ENCODE measurements at regions not wholly inside any gene's neighbourhood (a gene's known extent, or its start where the extent isn't known, plus 50 kb on each side); places are given as distances from the start of the nearest gene placed in this dataset.

- DNase-seq: no peak
These were observed 103.1 kb upstream of the TEX13D start for GRCh38 chrX:124229374-124229773.

GRCh38 chrX:124230655-124231450 is 101.6 kb upstream of the TEX13D start:
- DNase-seq: no peak
- Histone ChIP-seq H3K27ac (ENCODE audit: low read length) (no peak overlapping the region), H3K4me1 (ENCODE audit: low read length) (no peaks in the 10 kb centered on the region), H3K79me2 (ENCODE audit: low read length) (no peaks in the 10 kb centered on the region), H4K20me1 (ENCODE audit: insufficient read depth, low read depth, low read length) (no peaks in the 10 kb centered on the region), H3K9me3 (ENCODE audit: low read length) (no peaks in the 10 kb centered on the region), H3K27me3 (ENCODE audit: low read length) (no peaks in the 10 kb centered on the region), H3K36me3 (ENCODE audit: insufficient read depth, low read length) (no peaks in the 10 kb centered on the region), H3K4me2 (ENCODE audit: low read depth, low read length, poor library complexity, severe bottlenecking) (no peak overlapping the region), H3K9me2 (replicated peaks; ENCODE audit: insufficient read depth, low read length) (no peaks in the 10 kb centered on the region), H2AFZ (ENCODE audit: low read length) (no peak overlapping the region), H3K9ac (ENCODE audit: low read length) (no peak overlapping the region), H3K4me3 (ENCODE audit: low read length) (no peak overlapping the region)

More at GRCh38 chrX:124229374-124229773, 103.1 kb upstream of the TEX13D start:
- Histone ChIP-seq H3K4me1 (ENCODE audit: low read length) (no peaks in the 10 kb centered on the region), H4K20me1 (ENCODE audit: insufficient read depth, low read depth, low read length) (no peaks in the 10 kb centered on the region), H3K4me3 (ENCODE audit: low read length) (no peak overlapping the region), H3K79me2 (ENCODE audit: low read length) (no peaks in the 10 kb centered on the region), H3K36me3 (ENCODE audit: insufficient read depth, low read length) (no peaks in the 10 kb centered on the region), H3K9me2 (replicated peaks; ENCODE audit: insufficient read depth, low read length) (no peaks in the 10 kb centered on the region), H2AFZ (ENCODE audit: low read length) (no peak overlapping the region), H3K9me3 (ENCODE audit: low read length) (no peaks in the 10 kb centered on the region), H3K27ac (ENCODE audit: low read length) (no peak overlapping the region), H3K9ac (ENCODE audit: low read length) (no peak overlapping the region), H3K27me3 (ENCODE audit: low read length) (no peaks in the 10 kb centered on the region), H3K4me2 (ENCODE audit: low read depth, low read length, poor library complexity, severe bottlenecking) (no peak overlapping the region)

GRCh38 chrX:124231451-124231759 is 101.1 kb upstream of the TEX13D start:
- Histone ChIP-seq H3K9me3 (ENCODE audit: low read length) (no peaks in the 10 kb centered on the region), H3K4me3 (ENCODE audit: low read length) (no peak overlapping the region), H3K36me3 (ENCODE audit: insufficient read depth, low read length) (no peaks in the 10 kb centered on the region), H3K27ac (ENCODE audit: low read length) (no peak overlapping the region), H3K9ac (ENCODE audit: low read length) (no peak overlapping the region), H3K4me1 (ENCODE audit: low read length) (no peaks in the 10 kb centered on the region), H4K20me1 (ENCODE audit: insufficient read depth, low read depth, low read length) (no peaks in the 10 kb centered on the region), H2AFZ (ENCODE audit: low read length) (no peak overlapping the region), H3K79me2 (ENCODE audit: low read length) (no peaks in the 10 kb centered on the region), H3K4me2 (ENCODE audit: low read depth, low read length, poor library complexity, severe bottlenecking) (no peak overlapping the region), H3K27me3 (ENCODE audit: low read length) (no peaks in the 10 kb centered on the region), H3K9me2 (replicated peaks; ENCODE audit: insufficient read depth, low read length) (no peaks in the 10 kb centered on the region)
- DNase-seq: no peak

- H3K9ac ChIP-seq (ENCODE audit: low read length): no peak overlapping the region
- no peaks in the 10 kb centered on the region for H3K9me2 ChIP-seq (replicated peaks; ENCODE audit: insufficient read depth, low read length)
- H3K9me3 ChIP-seq (ENCODE audit: low read length): no peaks in the 10 kb centered on the region
- H3K27ac ChIP-seq (ENCODE audit: low read length): no peak overlapping the region
- H2AFZ ChIP-seq (ENCODE audit: low read length): no peak overlapping the region
- H3K79me2 ChIP-seq (ENCODE audit: low read length): no peaks in the 10 kb centered on the region
- H3K4me1 ChIP-seq (ENCODE audit: low read length): no peaks in the 10 kb centered on the region
- H3K4me2 ChIP-seq (ENCODE audit: low read depth, low read length, poor library complexity, severe bottlenecking): no peak overlapping the region
- H3K4me3 ChIP-seq (ENCODE audit: low read length): no peak overlapping the region
- no peaks in the 10 kb centered on the region for H3K36me3 ChIP-seq (ENCODE audit: insufficient read depth, low read length)
- DNase-seq: no peak
- no peaks in the 10 kb centered on the region for H3K27me3 ChIP-seq (ENCODE audit: low read length)
- no peaks in the 10 kb centered on the region for H4K20me1 ChIP-seq (ENCODE audit: insufficient read depth, low read depth, low read length)
These were observed 99.8 kb upstream of the TEX13D start for GRCh38 chrX:124232523-124233201.

- no peaks in the 10 kb centered on the region for H4K20me1 ChIP-seq (ENCODE audit: insufficient read depth, low read depth, low read length)
- no peak overlapping the region for H3K4me2 ChIP-seq (ENCODE audit: low read depth, low read length, poor library complexity, severe bottlenecking)
- no peaks in the 10 kb centered on the region for H3K9me2 ChIP-seq (replicated peaks; ENCODE audit: insufficient read depth, low read length)
- no peaks in the 10 kb centered on the region for H3K27me3 ChIP-seq (ENCODE audit: low read length)
- no peaks in the 10 kb centered on the region for H3K4me1 ChIP-seq (ENCODE audit: low read length)
- H3K27ac ChIP-seq (ENCODE audit: low read length): no peak overlapping the region
- no peak overlapping the region for H3K4me3 ChIP-seq (ENCODE audit: low read length)
- DNase-seq: no peak
- no peak overlapping the region for H3K9ac ChIP-seq (ENCODE audit: low read length)
- H2AFZ ChIP-seq (ENCODE audit: low read length): no peak overlapping the region
- H3K9me3 ChIP-seq (ENCODE audit: low read length): no peaks in the 10 kb centered on the region
- H3K36me3 ChIP-seq (ENCODE audit: insufficient read depth, low read length): no peaks in the 10 kb centered on the region
- no peaks in the 10 kb centered on the region for H3K79me2 ChIP-seq (ENCODE audit: low read length)
These were observed 98.1 kb upstream of the TEX13D start for GRCh38 chrX:124234348-124234747.

- H3K27me3 ChIP-seq (ENCODE audit: low read length): no peaks in the 10 kb centered on the region
- H4K20me1 ChIP-seq (ENCODE audit: insufficient read depth, low read depth, low read length): no peaks in the 10 kb centered on the region
- H3K4me3 ChIP-seq (ENCODE audit: low read length): no peak overlapping the region
- H3K4me2 ChIP-seq (ENCODE audit: low read depth, low read length, poor library complexity, severe bottlenecking): no peak overlapping the region
- no peaks in the 10 kb centered on the region for H3K36me3 ChIP-seq (ENCODE audit: insufficient read depth, low read length)
- no peaks in the 10 kb centered on the region for H3K79me2 ChIP-seq (ENCODE audit: low read length)
- no peaks in the 10 kb centered on the region for H3K9me2 ChIP-seq (replicated peaks; ENCODE audit: insufficient read depth, low read length)
- H3K9me3 ChIP-seq (ENCODE audit: low read length): no peaks in the 10 kb centered on the region
- DNase-seq: no peak
- no peak overlapping the region for H3K27ac ChIP-seq (ENCODE audit: low read length)
- no peak overlapping the region for H3K9ac ChIP-seq (ENCODE audit: low read length)
- H3K4me1 ChIP-seq (ENCODE audit: low read length): no peaks in the 10 kb centered on the region
- H2AFZ ChIP-seq (ENCODE audit: low read length): no peak overlapping the region
These were observed 94.2 kb upstream of the TEX13D start for GRCh38 chrX:124238268-124238667.

GRCh38 chrX:124239324-124239723 is 93.1 kb upstream of the TEX13D start:
- Histone ChIP-seq H3K4me3 (ENCODE audit: low read length) (no peak overlapping the region), H3K27me3 (ENCODE audit: low read length) (no peaks in the 10 kb centered on the region), H3K9me3 (ENCODE audit: low read length) (no peaks in the 10 kb centered on the region), H2AFZ (ENCODE audit: low read length) (no peak overlapping the region), H3K4me1 (ENCODE audit: low read length) (no peaks in the 10 kb centered on the region), H3K9ac (ENCODE audit: low read length) (no peak overlapping the region), H3K79me2 (ENCODE audit: low read length) (no peaks in the 10 kb centered on the region), H4K20me1 (ENCODE audit: insufficient read depth, low read depth, low read length) (no peaks in the 10 kb centered on the region), H3K36me3 (ENCODE audit: insufficient read depth, low read length) (no peaks in the 10 kb centered on the region), H3K4me2 (ENCODE audit: low read depth, low read length, poor library complexity, severe bottlenecking) (no peak overlapping the region), H3K9me2 (replicated peaks; ENCODE audit: insufficient read depth, low read length) (no peaks in the 10 kb centered on the region), H3K27ac (ENCODE audit: low read length) (no peak overlapping the region)
- no peak for DNase-seq

GRCh38 chrX:124239911-124240310 is 92.5 kb upstream of the TEX13D start:
- Histone ChIP-seq H3K4me2 (ENCODE audit: low read depth, low read length, poor library complexity, severe bottlenecking) (no peak overlapping the region), H3K9ac (ENCODE audit: low read length) (no peak overlapping the region), H3K4me3 (ENCODE audit: low read length) (no peak overlapping the region), H3K27me3 (ENCODE audit: low read length) (no peaks in the 10 kb centered on the region), H4K20me1 (ENCODE audit: insufficient read depth, low read depth, low read length) (no peaks in the 10 kb centered on the region), H3K9me3 (ENCODE audit: low read length) (no peaks in the 10 kb centered on the region), H3K9me2 (replicated peaks; ENCODE audit: insufficient read depth, low read length) (no peaks in the 10 kb centered on the region), H3K79me2 (ENCODE audit: low read length) (no peaks in the 10 kb centered on the region), H3K27ac (ENCODE audit: low read length) (no peak overlapping the region), H3K4me1 (ENCODE audit: low read length) (no peaks in the 10 kb centered on the region), H3K36me3 (ENCODE audit: insufficient read depth, low read length) (no peaks in the 10 kb centered on the region), H2AFZ (ENCODE audit: low read length) (no peak overlapping the region)
- no peak for DNase-seq
